GM21447 (cell line): ENCODE measurements at regions not wholly inside any gene's neighbourhood (a gene's known extent, or its start where the extent isn't known, plus 50 kb on each side); places are given as distances from the start of the nearest gene placed in this dataset.

ENCODE experiments used
- ATAC-seq: cut with Tn5 transposase; IDR thresholded peaks from one replicate; pipeline ENCODE4 v1.9.1; 2021; ENCODE audit not compliant: unreplicated experiment

DNA sequence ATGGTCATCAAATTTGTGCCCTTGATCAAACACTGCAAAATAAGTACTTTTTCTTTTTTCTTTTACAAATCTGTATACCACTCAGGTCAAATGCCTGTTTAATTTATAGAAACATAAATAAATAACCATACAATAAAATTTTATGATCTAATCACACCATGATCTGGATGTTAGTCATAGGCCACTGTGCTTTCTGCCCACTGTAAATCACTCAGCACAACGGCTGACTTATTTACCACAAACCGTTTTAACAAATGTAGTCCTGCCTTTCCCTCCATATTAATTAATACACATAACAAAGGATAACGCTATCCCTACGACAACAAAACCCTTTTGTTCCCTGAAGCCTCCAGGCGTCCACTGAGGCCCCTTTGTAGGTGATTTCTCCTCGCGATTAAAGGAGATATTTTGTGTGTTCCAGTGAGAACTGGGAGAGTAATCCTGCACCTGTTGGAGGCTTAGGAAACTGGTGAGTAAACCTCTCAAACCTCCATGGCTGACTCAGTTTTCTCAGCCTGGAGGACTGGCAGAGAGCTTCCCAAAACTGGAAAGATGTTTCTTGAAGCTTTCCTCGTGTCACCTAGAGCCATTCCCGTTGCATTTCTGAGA lies 477.1 kb upstream of the SGCG start:
- no peak for ATAC-seq

DNA sequence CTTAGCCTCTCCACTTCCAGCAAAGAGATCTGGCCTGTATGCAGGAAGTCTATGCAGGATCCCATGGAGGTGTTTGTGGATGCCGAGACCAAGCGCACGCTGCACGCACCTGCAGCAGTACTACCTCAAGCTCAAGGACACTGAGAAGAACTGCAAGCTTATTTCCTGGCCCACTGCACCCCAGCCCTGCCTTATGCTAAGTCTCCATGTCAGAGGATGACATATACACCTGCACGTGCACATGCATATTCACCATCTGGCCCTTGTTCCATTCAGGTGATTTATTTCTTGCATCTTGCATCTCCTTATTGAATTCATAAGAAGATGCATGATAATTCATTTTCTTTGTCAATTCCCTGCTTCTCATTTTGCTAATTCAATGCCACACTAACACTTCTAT lies 472.8 kb upstream of the SGCG start:
- ATAC-seq: no peak

DNA sequence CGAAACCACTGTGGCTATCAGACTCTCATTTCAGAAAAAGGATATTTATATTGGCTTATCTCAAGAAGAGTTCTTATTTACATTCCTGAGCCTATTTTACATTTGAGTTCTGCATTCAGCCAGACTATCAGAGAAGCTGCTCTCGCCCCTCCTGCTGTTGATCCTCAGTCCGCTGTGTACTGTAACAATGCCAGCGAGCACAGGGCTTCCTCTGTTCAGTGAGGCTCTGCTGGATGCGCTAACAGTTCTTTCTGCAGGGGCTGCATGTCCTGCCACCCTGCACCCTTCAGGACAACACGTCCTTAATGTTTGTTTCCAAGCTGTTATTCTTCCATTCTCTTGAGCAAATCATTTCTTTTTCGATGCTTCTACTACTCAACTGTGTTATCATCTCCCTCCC lies 463.7 kb upstream of the SGCG start:
- ATAC-seq: no peak

DNA sequence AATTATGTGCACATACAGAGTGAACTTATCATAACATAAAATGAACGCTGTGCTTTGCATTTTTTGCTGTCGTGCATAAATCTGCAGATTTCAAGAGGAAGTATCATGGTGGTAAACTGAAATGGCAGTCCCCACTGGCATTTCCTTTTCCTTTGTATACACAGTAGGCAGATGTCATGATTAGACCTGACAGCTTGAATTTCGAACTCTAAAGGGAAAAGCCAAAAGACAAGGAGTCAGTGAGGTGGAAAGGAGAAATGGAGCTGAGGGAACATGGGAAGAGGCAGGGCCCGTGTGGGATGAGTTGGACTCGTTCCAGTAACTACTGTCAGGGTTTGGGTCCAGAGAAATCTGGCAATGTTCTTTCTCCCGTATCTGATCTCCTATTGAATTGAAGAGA lies 454.1 kb upstream of the SGCG start:
- ATAC-seq: no peak

DNA sequence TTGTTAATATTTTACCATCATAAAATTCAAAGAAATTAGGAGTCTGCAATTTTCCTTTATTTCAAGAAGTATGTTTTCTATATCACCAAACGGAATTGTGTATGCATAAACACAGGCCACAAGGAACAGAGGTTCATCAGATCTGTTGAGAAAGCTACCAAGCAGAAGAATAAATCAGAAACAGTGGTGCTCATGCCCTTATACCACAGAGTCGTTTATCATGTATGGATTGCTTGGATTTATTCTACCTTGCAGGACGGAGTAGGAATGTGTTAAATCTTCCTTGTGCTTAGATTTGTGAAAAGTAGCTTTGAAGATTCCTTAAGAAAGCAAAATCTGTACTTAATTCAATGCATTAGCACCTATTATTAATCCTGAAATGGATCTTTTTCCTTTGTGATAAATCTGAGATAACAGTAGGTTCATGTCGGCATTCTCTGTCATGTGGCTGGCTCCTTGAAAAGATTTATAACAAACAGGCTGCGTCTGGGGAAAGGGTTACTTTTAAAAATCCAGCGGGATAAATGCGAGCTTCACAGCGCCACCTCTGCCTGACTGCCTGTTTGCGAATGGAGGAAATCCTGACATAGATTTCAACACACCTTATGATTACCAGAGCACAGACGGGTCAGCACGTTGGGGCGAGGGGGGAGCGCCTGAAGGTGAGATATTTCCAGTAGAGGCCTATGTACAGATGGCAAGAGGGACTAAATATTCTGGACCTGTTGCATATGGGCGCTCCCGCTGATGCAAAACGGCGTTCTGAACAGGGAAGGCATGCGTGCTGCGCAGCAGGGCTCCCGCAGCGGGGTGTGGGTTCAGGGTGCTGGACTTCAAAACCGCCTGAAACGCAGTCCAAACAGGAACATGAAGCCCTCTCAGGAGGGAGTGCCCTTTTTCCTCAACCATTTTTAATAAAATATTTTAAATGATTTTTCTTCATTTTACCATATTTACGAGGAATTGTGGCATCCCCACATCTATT lies 445.5 kb upstream of the SGCG start:
- ATAC-seq: no peak

DNA sequence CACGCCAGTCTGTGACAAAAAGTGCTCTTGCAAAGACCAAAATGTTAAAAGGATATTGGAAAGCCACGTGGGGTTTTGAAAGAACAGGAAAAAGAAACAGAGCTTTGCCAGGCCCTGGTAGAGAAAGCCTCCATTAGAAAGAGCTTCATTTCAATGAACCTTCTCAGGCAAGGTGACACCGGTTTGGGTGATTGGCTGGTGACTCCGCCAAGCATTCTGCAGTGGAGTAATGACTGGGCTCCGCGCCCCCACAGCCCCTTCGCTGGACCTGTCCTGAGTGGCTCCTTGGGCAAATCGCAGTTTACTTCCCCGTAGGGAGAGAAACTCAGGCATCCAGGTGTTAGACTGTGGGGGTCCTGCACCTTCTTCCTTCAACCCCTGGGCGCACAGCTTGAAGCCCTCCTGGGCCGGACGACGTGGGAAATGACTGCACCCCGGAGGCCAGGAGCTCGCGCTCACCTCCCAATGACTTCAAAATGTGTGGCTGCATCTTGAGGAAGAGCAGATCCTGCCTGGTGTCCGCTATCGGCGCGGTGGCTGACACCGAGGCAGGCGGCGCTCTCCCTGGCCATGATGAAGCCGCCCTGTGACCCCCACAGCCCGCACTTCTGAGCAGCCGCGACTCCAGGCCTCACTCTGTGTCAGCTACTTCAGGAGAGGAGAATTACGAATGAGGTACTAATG lies 444.6 kb upstream of the SGCG start:
- ATAC-seq: no peak

DNA sequence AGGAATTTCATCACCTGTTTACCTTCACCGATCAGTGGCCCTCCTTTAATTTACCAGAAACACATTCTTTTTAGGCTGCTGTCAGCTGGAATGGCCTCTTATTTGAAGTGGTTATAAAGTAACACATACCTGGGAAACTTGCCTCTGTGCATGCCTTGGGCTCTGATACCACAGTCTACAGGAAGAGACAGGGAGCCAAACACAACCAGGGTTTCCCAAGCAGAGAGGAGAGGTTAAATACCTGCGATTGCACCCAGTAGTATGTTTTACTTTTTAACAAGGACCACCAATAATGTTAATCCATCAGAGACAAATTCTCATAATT lies 444.0 kb upstream of the SGCG start:
- ATAC-seq: no peak

DNA sequence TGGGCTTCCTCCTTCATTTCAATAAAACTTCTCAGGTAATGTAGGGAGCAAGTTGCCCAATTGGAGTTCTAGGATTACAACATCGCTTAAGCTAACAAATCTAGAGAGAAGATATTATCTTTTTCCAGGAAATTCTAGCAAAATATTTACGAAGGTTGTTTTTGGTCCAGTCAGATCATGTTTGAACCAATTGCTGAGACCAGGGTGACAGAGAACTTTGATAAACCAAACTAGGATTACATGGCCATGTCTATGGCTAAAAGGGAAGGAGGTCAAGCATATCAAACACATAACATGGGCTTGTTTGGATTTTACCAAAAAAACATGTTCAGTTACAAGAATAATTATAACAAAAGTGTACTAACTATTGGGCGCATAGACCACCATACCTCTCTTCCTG lies 442.4 kb upstream of the SGCG start:
- no peak for ATAC-seq

DNA sequence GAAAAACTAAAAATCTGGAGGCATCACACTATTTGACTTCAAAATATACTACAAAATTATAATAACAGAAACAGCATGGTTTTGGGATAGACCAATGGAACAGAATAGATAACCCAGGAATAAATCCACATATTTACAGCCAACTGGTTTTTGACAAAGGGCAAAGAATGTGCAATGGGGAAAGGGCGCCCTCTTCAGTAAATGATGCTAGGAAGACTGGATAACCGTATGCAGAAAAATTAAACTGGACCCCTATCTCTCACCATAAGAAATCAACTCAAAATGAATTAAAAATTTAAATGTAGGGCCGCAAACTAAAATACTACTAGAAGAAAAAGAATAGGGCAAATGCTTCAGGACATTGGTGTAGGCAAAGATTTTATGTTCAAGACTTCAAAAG lies 440.5 kb upstream of the SGCG start:
- ATAC-seq: no peak

DNA sequence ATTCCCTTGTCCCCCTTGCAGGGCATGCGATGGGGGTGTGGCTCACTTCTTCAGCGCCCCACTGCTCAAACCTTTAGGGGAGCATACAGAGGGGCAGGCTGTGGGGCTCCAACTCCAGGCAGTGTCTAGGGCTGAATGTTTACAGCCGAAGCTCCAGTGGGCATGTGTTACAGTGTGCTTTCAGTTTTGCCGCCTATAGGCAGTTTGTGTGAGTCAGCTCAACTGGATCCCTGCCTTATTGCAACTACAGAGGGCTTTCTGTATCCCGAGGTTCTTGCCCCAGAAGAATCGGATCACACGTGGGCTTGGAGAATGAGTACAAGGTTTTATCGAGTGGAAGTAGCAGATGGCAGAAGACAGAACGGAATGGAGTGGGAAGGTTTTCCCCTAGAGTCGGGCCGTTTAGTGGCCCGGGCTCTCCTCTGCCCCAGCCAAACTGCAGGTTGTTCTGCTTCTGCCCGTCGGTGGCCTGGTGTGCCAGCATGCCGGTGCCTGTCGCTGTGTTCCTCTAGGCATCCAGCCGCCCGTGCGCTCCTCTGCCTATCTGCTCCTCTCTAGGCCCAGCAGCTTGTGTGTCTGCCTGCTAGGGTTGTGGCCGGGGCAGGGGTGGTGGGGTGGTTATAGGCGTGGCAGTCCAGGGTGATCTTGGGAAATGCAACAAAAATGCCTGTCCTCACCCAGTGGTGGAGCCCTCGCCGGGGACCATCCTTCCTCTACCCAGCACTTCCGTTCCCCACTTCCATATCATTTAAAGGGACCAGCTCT lies 435.9 kb upstream of the SGCG start:
- ATAC-seq: no peak

DNA sequence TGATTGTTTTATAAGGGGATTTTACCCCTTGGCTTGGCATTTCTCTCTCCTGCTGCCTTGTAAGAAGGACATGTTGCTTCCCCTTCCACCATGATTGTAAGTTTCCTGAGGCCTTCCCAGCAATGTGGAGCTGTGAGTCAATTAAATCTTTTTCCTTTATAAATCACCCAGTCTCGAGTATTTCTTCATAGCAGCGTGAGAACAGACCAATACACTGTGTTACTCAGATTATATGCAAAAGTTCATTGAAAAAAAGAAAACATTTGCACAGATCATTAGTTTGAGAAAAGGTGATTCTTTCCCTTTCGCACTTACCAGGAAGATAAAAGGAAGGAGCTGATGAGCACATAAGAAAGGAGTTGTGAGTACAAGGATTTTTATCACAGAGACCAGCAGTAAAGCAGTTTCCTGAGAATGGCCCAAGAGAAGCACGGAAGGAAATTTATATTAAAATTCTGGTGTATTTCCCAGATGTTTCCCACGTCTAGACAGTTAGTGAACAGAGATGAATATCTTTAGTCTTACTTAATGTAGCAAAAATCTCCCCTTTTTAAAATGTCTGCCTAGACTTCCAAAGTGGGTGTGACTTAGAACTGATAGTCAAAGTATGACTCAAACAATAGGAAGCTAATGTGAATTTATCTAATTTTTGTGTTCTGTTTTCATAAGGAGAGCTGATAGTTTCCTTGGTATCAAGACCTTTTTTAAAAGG lies 431.8 kb upstream of the SGCG start:
- ATAC-seq: no peak

DNA sequence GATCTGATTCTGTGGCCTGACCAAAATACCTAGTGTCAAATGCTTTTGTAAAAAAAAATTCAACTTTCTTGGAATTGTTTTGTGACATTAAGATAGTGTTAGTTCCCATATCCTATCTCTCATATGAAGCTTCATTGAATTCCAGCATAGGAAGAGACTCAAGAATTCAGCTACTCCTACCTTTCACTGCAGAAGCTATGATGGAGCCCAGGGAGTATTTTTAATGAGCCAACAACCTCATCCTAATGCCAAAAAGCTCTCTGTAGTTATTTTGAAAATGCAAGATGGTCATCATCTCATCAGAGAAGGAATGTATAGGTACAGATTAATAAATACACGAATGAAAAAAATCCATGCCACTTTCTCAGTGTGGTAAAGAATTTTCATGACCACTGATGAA lies 431.2 kb upstream of the SGCG start:
- ATAC-seq: no peak

DNA sequence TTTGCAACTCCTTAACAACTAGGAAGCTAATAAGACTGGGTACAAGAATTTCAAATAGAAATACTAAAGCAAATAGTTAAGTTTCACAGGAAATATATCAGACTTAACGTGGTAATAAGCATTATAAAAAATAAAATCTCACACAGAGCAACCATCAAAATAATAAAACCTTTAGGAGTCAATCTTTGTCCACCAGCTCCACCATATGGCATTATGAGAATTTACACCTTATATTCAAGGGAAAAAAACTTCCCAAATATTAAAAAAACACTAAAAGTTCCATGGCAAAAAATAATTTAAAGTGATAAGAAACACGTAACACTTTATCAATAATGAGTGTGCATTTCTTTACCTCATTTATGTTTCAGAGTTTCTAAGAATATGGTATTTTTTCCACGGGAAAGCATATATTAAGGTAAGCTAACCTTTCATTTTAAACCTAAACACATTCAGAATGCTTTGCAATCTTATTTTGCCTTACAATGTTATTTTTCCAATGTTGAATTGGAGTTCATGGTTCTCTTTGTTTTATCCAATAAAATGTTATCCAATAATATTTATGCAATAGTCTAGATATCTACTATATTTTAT lies 423.2 kb upstream of the SGCG start:
- no peak for ATAC-seq

DNA sequence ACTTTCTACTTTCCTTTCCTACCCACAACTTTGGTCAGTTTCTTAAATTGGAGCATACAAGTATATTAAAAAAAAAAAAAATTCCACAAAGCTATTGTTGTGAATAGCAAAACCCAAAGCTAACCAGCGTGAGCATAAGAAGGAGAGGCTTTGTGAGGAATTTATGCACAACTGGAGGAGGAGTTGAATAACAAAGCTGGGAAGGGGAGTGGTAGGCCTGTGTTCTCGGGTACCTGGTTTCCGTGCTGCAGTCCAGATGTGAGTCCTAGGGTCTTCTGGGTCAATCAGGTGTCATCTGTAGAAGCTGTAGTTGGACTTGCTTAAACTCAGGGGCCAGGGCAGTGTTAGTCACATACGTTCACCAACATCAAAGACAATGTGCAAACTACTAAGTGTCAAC lies 422.5 kb upstream of the SGCG start:
- no peak for ATAC-seq

DNA sequence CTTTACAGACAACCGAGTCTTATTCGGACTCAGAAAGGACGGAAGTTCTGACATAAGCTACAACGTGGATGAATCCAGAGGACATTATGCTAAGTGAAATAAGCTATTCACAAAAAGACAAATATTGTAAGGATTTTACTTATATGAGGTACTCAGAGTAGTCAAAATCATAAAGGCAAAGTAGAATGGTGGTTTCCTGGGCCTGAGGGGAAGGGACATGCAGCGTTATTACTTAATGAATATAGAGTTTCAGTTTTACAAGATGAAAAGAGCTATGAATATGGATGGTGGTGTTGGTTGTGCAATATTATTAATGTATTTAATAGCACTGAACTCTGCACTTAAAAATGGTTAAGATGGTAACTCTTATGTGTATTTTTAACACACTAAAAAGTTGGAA lies 419.1 kb upstream of the SGCG start:
- ATAC-seq: no peak

DNA sequence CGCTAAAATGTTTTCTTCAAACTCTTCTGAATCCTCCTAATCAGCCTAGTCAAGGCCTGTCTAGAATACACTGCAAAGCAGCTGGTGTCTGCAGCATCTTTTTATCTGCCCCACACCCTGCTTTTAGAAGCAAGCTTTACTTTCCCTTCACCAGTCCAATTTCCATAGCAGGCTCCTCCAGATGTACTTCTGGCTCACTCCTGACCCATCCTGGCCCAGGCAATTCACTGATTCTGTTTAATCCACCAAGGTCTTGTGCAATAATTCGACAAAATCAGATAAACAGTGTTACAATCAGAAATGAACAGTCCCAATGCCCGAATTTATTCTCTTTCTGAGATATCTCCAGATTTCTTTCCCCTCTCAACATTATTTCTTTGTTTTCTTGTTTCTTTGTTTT lies 415.2 kb upstream of the SGCG start:
- no peak for ATAC-seq

DNA sequence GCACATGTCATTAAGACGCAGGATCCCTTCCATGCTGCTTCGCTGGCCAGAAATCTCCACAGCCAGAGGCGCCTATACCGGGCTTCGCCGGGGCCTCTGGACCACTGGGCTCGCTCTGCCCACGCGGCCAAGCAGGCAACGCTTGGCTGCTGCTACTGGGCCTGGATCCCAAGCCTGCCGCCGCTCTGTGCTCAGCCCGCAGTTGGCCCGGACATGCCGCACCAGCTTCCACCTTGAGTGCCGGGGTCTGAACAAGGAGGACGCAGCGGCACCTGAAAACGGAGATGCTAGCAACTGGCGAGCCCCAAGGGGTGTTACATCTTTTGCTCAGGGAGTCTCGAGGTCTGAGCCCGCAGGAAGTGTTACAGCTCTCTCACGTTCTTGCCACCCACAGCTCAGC lies 409.9 kb upstream of the SGCG start:
- ATAC-seq: no peak

DNA sequence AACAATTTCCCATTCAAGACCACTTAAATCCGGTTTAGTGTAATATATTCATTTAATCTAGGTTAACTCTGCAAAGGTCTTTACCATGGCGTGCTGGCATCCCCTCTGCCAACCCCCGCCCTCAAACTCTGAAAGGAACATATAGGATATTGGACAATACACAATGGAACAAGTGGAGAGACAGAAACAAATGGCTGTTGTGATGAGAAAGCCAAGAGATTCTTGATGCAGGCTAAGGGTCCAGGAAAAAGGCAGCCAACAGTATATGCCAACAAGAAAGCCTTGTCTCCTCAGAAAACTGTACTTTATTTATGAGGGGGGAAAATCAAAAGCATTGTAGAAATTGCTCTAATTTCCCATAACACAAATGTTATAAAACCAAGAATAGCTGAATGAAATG lies 407.3 kb upstream of the SGCG start:
- ATAC-seq: no peak

DNA sequence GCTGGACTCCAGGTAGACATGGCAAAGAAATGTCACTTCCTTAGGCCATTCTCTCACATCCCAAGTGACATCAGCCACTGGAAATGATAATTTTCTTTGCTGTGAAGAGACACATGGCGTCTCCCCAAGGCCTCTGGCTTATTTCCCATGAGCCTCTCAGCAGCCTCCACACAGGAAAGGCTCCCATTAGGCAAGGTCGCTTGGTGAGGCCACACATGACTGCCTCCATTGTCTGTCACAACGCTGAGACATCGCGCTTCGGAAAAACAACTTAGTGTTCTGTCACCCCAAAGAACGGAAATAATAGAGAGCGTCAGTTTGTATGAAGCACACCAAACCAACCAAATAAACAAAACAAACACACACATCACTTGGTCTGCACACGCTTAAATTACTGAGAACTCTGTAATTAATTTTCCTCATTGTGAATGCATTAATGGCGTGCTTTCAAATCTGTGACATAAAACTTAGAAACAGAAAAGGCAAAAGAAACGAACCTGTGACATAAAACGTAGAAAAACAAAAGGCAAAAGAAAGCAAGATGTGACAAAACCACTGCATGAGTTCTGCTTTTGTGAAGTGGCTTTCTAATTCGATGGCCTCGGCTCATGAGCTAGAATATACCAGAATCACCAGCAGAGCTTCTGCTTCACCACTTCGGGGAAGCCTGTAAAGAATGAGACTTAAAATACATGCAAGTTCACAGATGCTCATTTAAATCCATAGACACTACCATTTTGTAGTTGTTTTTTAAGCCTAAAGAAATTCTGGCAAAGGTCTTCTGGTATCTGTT lies 404.2 kb upstream of the SGCG start:
- no peak for ATAC-seq

DNA sequence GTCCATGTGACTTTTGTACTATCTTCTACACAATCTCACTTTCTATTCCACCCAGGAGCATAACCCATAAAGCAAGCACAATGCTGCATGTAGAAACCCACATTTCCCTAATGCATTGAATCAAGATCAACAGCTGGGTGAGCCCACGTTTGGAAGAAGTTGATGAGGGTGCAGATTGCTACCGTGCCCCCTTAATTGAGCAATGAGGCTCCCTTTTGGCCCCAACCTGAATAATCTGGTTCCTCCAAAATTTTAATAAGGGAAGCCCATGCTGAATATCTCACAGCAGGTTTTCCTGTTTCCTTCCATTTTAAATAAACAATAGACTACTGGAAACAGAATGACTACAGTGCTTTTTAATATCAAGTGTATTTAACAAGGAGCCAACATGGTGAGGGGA lies 403.6 kb upstream of the SGCG start:
- ATAC-seq: no peak
